ENCODE measurements at regions not wholly inside any gene's neighbourhood (a gene's known extent, or its start where the extent isn't known, plus 50 kb on each side); places are given as distances from the start of the nearest gene placed in this dataset.

GRCh38 chr16:63057341-63057740, 1021.1 kb upstream of the CDH8 start:
- H3K23ac ChIP-seq (ENCODE audit: insufficient read length, low read depth, low read length) = no peak overlapping the region
- peaks cover 0 to 6% (median 0%) of the 10 kb centered on the region in 3 experiments; a peak in 1 of 7 replicates for H3K36me3 Mint-ChIP-seq (ENCODE audit: insufficient read depth in 1 of 3, low read depth in 3 of 3)
- H4K20me1 ChIP-seq (ENCODE audit: control insufficient read depth, insufficient read depth, insufficient read length) = no peaks in the 10 kb centered on the region
- H3K4me1 ChIP-seq (ENCODE audit: insufficient read depth, low read length) = no peaks in the 10 kb centered on the region
- no peak overlapping the region for H2BK20ac ChIP-seq (ENCODE audit: low read depth, low read length, poor library complexity, severe bottlenecking)
- H3K56ac ChIP-seq (ENCODE audit: insufficient read length, low read depth, low read length) = no peak overlapping the region
- H2BK15ac ChIP-seq (ENCODE audit: low read depth, low read length) = no peak overlapping the region
- H3K79me2 ChIP-seq (ENCODE audit: insufficient read depth, low read length) = no peaks in the 10 kb centered on the region
- H3K9ac ChIP-seq (ENCODE audit: extremely low read depth, insufficient read length, low read length) = no peak overlapping the region
- no peak for DNase-seq
- no peak overlapping the region for H2AK5ac ChIP-seq (ENCODE audit: insufficient read length, low read length)
- TF ChIP-seq, protein P1, sequence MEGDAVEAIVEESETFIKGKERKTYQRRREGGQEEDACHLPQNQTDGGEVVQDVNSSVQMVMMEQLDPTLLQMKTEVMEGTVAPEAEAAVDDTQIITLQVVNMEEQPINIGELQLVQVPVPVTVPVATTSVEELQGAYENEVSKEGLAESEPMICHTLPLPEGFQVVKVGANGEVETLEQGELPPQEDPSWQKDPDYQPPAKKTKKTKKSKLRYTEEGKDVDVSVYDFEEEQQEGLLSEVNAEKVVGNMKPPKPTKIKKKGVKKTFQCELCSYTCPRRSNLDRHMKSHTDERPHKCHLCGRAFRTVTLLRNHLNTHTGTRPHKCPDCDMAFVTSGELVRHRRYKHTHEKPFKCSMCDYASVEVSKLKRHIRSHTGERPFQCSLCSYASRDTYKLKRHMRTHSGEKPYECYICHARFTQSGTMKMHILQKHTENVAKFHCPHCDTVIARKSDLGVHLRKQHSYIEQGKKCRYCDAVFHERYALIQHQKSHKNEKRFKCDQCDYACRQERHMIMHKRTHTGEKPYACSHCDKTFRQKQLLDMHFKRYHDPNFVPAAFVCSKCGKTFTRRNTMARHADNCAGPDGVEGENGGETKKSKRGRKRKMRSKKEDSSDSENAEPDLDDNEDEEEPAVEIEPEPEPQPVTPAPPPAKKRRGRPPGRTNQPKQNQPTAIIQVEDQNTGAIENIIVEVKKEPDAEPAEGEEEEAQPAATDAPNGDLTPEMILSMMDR (conservative IDR thresholded peaks at IDR 0.05) = no peak
- WGBS (ENCODE audit: extremely low coverage, insufficient read length, low lambda C conversion rate) = no CpG with 5 or more reads among the region's 3 CpGs
- H3K18ac ChIP-seq (ENCODE audit: insufficient read length, low read depth, low read length) = no peak overlapping the region
- no peak overlapping the region for H3K4me2 ChIP-seq (ENCODE audit: insufficient read depth, insufficient read length, low read length)
- H3K27ac Mint-ChIP-seq = no peak overlapping the region
- no peak overlapping the region for H3K4ac ChIP-seq (ENCODE audit: low read depth, low read length)
- H2AFZ ChIP-seq (ENCODE audit: low read length) = no peak overlapping the region
- no peak overlapping the region for H3K27ac ChIP-seq (ENCODE audit: insufficient read length, low read depth, low read length)
- H3K79me1 ChIP-seq (ENCODE audit: insufficient read depth, low read depth, low read length, poor library complexity, severe bottlenecking) = no peaks in the 10 kb centered on the region
- H3T11ph ChIP-seq (ENCODE audit: low read length) = no peak overlapping the region
- H4K5ac ChIP-seq (ENCODE audit: insufficient read length, low read depth, low read length) = no peak overlapping the region
- no peaks in the 10 kb centered on the region for H3K23me2 ChIP-seq (ENCODE audit: insufficient read length, low read depth, low read length, poor library complexity, severe bottlenecking)
- H3K4me3 Mint-ChIP-seq = no peak overlapping the region
- no peaks in the 10 kb centered on the region; the same call in 1 of the 2 replicates for H3K27me3 Mint-ChIP-seq (ENCODE audit: low read depth)
- no peak overlapping the region for H4K8ac ChIP-seq (replicated peaks; ENCODE audit: insufficient read length, low read depth, low read length)
- peaks cover 2 to 3% of the 10 kb centered on the region in 2 experiments; a peak in 1 of 5 replicates for H3K9me3 Mint-ChIP-seq
- H2BK120ac ChIP-seq (ENCODE audit: low read depth, low read length, poor library complexity, severe bottlenecking) = no peak overlapping the region
- no peak overlapping the region for H4K91ac ChIP-seq (ENCODE audit: insufficient read length, low read depth, low read length)
- no peak overlapping the region for H2BK12ac ChIP-seq (ENCODE audit: insufficient read length, low read depth, low read length)
- H3K9me3 ChIP-seq (ENCODE audit: control insufficient read depth, low read depth, low read length) = no peaks in the 10 kb centered on the region
- no peak overlapping the region for H3K14ac ChIP-seq (ENCODE audit: insufficient read depth, low read length)
- no peaks in the 10 kb centered on the region for H3K27me3 ChIP-seq (ENCODE audit: insufficient read depth, low read length)
- H2BK5ac ChIP-seq (ENCODE audit: insufficient read length, low read length) = no peak overlapping the region
- H3K4me1 Mint-ChIP-seq = no peaks in the 10 kb centered on the region

All from H9 (cell line).